ENCODE measurements at regions not wholly inside any gene's neighbourhood (a gene's known extent, or its start where the extent isn't known, plus 50 kb on each side); places are given as distances from the start of the nearest gene placed in this dataset.

DNA sequence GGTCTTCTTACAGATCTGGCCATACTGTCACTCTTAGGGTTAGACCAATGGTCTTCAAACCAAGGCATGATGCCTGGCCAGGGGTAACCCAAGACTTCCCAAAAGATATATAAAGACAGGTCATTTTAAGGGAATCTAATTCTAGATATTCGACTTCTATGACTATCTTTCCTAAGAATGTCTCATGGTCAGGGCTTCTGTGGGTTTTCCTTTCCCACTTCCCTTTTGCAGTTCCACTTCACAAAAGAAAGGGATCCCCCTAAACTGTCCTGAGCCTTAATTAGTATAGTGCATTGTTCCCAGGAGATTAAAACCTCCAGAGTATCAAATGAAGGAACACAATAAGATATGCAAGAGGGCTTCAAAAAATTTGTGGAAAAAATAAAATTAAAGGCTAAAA is 223.6 kb upstream of the SIX2 start:
- TF ChIP-seq, protein P1, sequence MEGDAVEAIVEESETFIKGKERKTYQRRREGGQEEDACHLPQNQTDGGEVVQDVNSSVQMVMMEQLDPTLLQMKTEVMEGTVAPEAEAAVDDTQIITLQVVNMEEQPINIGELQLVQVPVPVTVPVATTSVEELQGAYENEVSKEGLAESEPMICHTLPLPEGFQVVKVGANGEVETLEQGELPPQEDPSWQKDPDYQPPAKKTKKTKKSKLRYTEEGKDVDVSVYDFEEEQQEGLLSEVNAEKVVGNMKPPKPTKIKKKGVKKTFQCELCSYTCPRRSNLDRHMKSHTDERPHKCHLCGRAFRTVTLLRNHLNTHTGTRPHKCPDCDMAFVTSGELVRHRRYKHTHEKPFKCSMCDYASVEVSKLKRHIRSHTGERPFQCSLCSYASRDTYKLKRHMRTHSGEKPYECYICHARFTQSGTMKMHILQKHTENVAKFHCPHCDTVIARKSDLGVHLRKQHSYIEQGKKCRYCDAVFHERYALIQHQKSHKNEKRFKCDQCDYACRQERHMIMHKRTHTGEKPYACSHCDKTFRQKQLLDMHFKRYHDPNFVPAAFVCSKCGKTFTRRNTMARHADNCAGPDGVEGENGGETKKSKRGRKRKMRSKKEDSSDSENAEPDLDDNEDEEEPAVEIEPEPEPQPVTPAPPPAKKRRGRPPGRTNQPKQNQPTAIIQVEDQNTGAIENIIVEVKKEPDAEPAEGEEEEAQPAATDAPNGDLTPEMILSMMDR (IDR thresholded peaks at IDR 0.05), result no peak
- TF ChIP-seq POLR2A (IDR thresholded peaks at IDR 0.05), result no peak

Data from testis (tissue), 2 donors.